Gastroesophageal sphincter (tissue), 3 donors: ENCODE measurements at regions not wholly inside any gene's neighbourhood (a gene's known extent, or its start where the extent isn't known, plus 50 kb on each side); places are given as distances from the start of the nearest gene placed in this dataset.

Experiments used
- CTCF ChIP-seq, 4 experiments: fragments of 200-600 bp in 2 of 4; fragments of 450-650 bp in 2 of 4; sonication (generic) in 1 of 4; IDR thresholded peaks; one replicate each; pipeline ENCODE4 v1.5.1; 2017 to 2019; ENCODE audit warnings: antibody characterized with exemption in 4 of 4, mild to moderate bottlenecking in 2 of 4, moderate library complexity in 2 of 4
- EP300 ChIP-seq: sonication (generic); formaldehyde crosslinking; IDR thresholded peaks from one replicate; pipeline ENCODE4 v1.6.1; 2017; ENCODE audit warnings: antibody characterized with exemption, mild to moderate bottlenecking
- POLR2A ChIP-seq, 2 donors: fragments of 450-650 bp; IDR thresholded peaks; one replicate each; pipeline ENCODE4 v1.6.1; 2017; ENCODE audit warnings: antibody characterized with exemption in 2 of 2, mild to moderate bottlenecking in 2 of 2, moderate library complexity in 1 of 2
- POLR2AphosphoS5 ChIP-seq: sonication (generic); formaldehyde crosslinking; IDR thresholded peaks from one replicate; pipeline ENCODE4 v1.6.1; 2017; ENCODE audit warnings: antibody characterized with exemption

DNA sequence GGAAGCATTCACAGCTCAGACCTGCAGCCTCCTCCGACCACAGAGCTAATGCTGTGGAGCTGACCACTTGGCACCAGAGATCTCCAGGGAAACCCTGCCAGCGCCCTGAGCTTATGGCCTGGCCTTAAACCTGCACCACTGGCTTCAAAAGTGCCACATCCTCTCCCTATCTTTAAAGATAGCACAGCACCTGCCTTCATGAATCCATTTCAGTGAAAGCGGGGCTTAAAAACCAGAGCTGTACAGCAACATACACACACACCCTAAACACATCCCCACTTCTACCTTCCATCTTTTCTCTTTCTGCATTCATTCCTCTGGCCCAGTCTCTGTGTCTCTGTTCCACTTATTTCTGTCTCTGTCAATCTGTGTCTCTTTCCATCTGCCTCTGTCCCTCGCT, 59.8 kb upstream of the CCDC167 start:
- no peak for TF ChIP-seq CTCF (IDR thresholded peaks at IDR 0.05)
- no peak for TF ChIP-seq POLR2AphosphoS5
- no peak for TF ChIP-seq POLR2A (IDR thresholded peaks at IDR 0.05)
- TF ChIP-seq EP300 = no peak
